ENCODE measurements at regions not wholly inside any gene's neighbourhood (a gene's known extent, or its start where the extent isn't known, plus 50 kb on each side); places are given as distances from the start of the nearest gene placed in this dataset.

DNA sequence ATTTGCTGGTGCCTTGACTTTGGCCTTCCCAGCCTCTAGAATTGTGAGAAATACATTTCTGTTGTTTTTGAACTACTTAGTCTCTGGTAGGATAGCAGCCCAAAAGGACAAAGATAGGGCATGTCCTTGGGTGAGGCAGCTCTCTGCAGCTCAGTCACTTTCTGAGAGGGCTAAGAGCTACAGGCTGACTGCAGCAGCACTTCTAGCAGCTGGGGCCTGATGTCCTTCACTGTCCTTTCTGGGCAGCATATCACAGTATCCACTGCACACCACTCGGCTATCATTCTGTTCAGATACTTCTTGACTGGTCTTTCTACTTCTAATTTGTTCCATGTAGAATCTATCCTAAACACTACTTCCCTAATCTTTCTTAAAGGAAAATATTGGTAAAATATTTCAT lies 68.5 kb upstream of the CLDN10 start:
- ChIA-PET CTCF (ENCODE audit: low intra/inter-chr PET ratio) (no interaction called here), POLR2A (no interaction called here)
- no TSS peak for BruUV-seq (replicated peaks)
- no peak overlapping the region for H3K9ac ChIP-seq (ENCODE audit: insufficient read depth in 1 of 2, low read depth in 2 of 2, low read length in 2 of 2)
- no peaks in the 10 kb centered on the region for H4K20me1 ChIP-seq (replicated peaks; ENCODE audit: control insufficient read depth, insufficient read depth, low read length)
- no peak for DNase-seq (ENCODE audit: extremely low read depth in 1 of 4, low spot score in 3 of 4)
- no peak overlapping the region for H3K4me2 ChIP-seq (ENCODE audit: insufficient read depth, low read length)
- H3K27ac ChIP-seq (ENCODE audit: extremely low read depth, low read depth, low read length) = no peak overlapping the region
- no peaks in the 10 kb centered on the region for H3K79me2 ChIP-seq (ENCODE audit: control insufficient read depth, insufficient read depth, low read length)
- in situ Hi-C loops (cut with MboI) = no loop called here
- peaks cover 0 to 14% of the 10 kb centered on the region in 2 experiments; a peak in 3 of 5 replicates for H3K4me1 ChIP-seq (replicated peaks in 1 of 2; ENCODE audit: control insufficient read depth in 2 of 2, insufficient read depth in 2 of 2, low read length in 2 of 2)
- no peaks in the 10 kb centered on the region for H3K9me1 ChIP-seq (ENCODE audit: control insufficient read depth, insufficient read depth, low read length)
- H3K4me3 ChIP-seq = no peak overlapping the region
- 71% methylated on average over 1 of the region's 1 CpG for WGBS (ENCODE audit: insufficient coverage, low coverage, missing lambda C conversion rate)
- no peak for FAIRE-seq
- no peaks in the 10 kb centered on the region for H3K36me3 ChIP-seq (ENCODE audit: control insufficient read depth, insufficient read depth, low read length)
- no peak overlapping the region for H2AFZ ChIP-seq (ENCODE audit: low read depth, low read length)
- H3K9me3 ChIP-seq (replicated peaks; ENCODE audit: control insufficient read depth, insufficient read depth, low read depth, low read length) = no peaks in the 10 kb centered on the region
- intact Hi-C loops (cut with micrococcal nuclease) = no loop called here
- no peaks in the 10 kb centered on the region for H3K27me3 ChIP-seq (ENCODE audit: control insufficient read depth in 2 of 2, insufficient read depth in 2 of 2, low read length in 2 of 2)
- no peak for ATAC-seq
- TF ChIP-seq ZNF589 (CRISPR knock-in tag; IDR thresholded peaks at IDR 0.05; ENCODE audit: low read depth) = no peak
- TF ChIP-seq TBL1XR1 (IDR thresholded peaks at IDR 0.05; ENCODE audit: low read length in 2 of 2) = no peak
- TF ChIP-seq RREB1 (CRISPR knock-in tag; IDR thresholded peaks at IDR 0.05) = no peak
- TF ChIP-seq, protein P1, sequence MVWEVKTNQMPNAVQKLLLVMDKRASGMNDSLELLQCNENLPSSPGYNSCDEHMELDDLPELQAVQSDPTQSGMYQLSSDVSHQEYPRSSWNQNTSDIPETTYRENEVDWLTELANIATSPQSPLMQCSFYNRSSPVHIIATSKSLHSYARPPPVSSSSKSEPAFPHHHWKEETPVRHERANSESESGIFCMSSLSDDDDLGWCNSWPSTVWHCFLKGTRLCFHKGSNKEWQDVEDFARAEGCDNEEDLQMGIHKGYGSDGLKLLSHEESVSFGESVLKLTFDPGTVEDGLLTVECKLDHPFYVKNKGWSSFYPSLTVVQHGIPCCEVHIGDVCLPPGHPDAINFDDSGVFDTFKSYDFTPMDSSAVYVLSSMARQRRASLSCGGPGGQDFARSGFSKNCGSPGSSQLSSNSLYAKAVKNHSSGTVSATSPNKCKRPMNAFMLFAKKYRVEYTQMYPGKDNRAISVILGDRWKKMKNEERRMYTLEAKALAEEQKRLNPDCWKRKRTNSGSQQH (CRISPR knock-in tag; IDR thresholded peaks at IDR 0.05) = no peak
- no peak for TF ChIP-seq MCM2 (IDR thresholded peaks at IDR 0.05; ENCODE audit: low read depth)
- TF ChIP-seq TCF15 (CRISPR knock-in tag; IDR thresholded peaks at IDR 0.05) = no peak
- no peak for TF ChIP-seq ZFP1 (CRISPR knock-in tag; IDR thresholded peaks at IDR 0.05)
- no peak for TF ChIP-seq PCBP1 (IDR thresholded peaks at IDR 0.05; ENCODE audit: low read depth, low read length, poor library complexity, severe bottlenecking)
- TF ChIP-seq ZNF639 (CRISPR knock-in tag; conservative IDR thresholded peaks at IDR 0.05 in 1 of 2, IDR thresholded peaks at IDR 0.05 in 1 of 2) = no peak
- no peak for TF ChIP-seq NR0B1 (IDR thresholded peaks at IDR 0.05; ENCODE audit: partially characterized antibody)
- no peak for TF ChIP-seq GTF2A2 (tag; IDR thresholded peaks at IDR 0.05)
- no peak for TF ChIP-seq IFI16 (CRISPR knock-in tag; IDR thresholded peaks at IDR 0.05)
